Chondrocyte (in vitro differentiated cells): ENCODE measurements at regions not wholly inside any gene's neighbourhood (a gene's known extent, or its start where the extent isn't known, plus 50 kb on each side); places are given as distances from the start of the nearest gene placed in this dataset.
"Not testable (repeated sequence)": the region's sequence is repeated elsewhere in the genome, so short reads cannot be mapped to it uniquely, and the experiment has no call there.

Experiments used
- DNase-seq: peaks from one replicate; pipeline ENCODE4 v3.0.0; 2021; ENCODE audit warnings: mixed read lengths, low spot score
- H3K27ac Mint-ChIP-seq: one replicate; pipeline ENCODE4 v1.8.0; 2021; ENCODE audit warnings: mild to moderate bottlenecking, moderate library complexity, mixed read lengths; ENCODE audit not compliant: unreplicated experiment
- H3K27me3 Mint-ChIP-seq: 2 replicates; pipeline ENCODE4 v1.8.0; 2021; ENCODE audit warnings: low read depth, mixed read lengths
- H3K36me3 Mint-ChIP-seq: 2 replicates; pipeline ENCODE4 v1.8.0; 2021; ENCODE audit warnings: low read depth, mixed read lengths
- H3K4me1 Mint-ChIP-seq: 2 replicates; pipeline ENCODE4 v1.8.0; 2021; ENCODE audit warnings: low read depth, mild to moderate bottlenecking, mixed read lengths
- H3K4me3 Mint-ChIP-seq: one replicate; pipeline ENCODE4 v1.8.0; 2021; ENCODE audit warnings: mild to moderate bottlenecking, moderate library complexity, mixed read lengths; ENCODE audit not compliant: unreplicated experiment
- H3K9me3 Mint-ChIP-seq: 2 replicates; pipeline ENCODE4 v1.8.0; 2021; ENCODE audit warnings: low read depth, mixed read lengths
- CTCF ChIP-seq: fragments of 200-600 bp; sonication (generic); IDR thresholded peaks from 2 replicates; pipeline ENCODE4 v1.5.0; 2021; ENCODE audit warnings: antibody characterized with exemption, mild to moderate bottlenecking, moderate library complexity

GRCh38 chr10:53358536-53358935, 586.0 kb upstream of the MBL2 start:
- Mint-ChIP-seq H3K36me3 (no peaks in the 10 kb centered on the region), H3K27me3 (no peaks in the 10 kb centered on the region), H3K4me1 (peaks cover 20% of the 10 kb centered on the region), H3K4me3 (no peak overlapping the region), H3K9me3 (no peaks in the 10 kb centered on the region), H3K27ac (no peak overlapping the region)
- no peak for DNase-seq
- no peak for TF ChIP-seq CTCF

- H3K4me1 Mint-ChIP-seq = peaks cover 20% of the 10 kb centered on the region
- H3K4me3 Mint-ChIP-seq = no peak overlapping the region
- no peak for DNase-seq
- no peaks in the 10 kb centered on the region for H3K27me3 Mint-ChIP-seq
- no peak overlapping the region for H3K27ac Mint-ChIP-seq
- no peaks in the 10 kb centered on the region for H3K36me3 Mint-ChIP-seq
- no peaks in the 10 kb centered on the region for H3K9me3 Mint-ChIP-seq
- no peak for TF ChIP-seq CTCF
Measured at GRCh38 chr10:53357587-53357986, 585.0 kb upstream of the MBL2 start.

- Mint-ChIP-seq H3K9me3 (no peaks in the 10 kb centered on the region), H3K27me3 (no peaks in the 10 kb centered on the region), H3K4me1 (peaks cover 20% of the 10 kb centered on the region), H3K4me3 (no peak overlapping the region), H3K36me3 (no peaks in the 10 kb centered on the region), H3K27ac (no peak overlapping the region)
- no peak for DNase-seq
- no peak for TF ChIP-seq CTCF
Measured at GRCh38 chr10:53356616-53357349, 584.2 kb upstream of the MBL2 start.

GRCh38 chr10:53342531-53342930, 569.9 kb upstream of the MBL2 start:
- not testable (repeated sequence) for H3K27ac Mint-ChIP-seq, H3K4me1 Mint-ChIP-seq, H3K27me3 Mint-ChIP-seq, H3K4me3 Mint-ChIP-seq, H3K9me3 Mint-ChIP-seq, DNase-seq, H3K36me3 Mint-ChIP-seq

- not testable (repeated sequence) for H3K27me3 Mint-ChIP-seq, DNase-seq, H3K27ac Mint-ChIP-seq, H3K4me1 Mint-ChIP-seq, H3K4me3 Mint-ChIP-seq, H3K36me3 Mint-ChIP-seq
- H3K9me3 Mint-ChIP-seq = peaks cover 20% of the 10 kb centered on the region
Measured at GRCh38 chr10:53338199-53338598, 565.6 kb upstream of the MBL2 start.

- H3K36me3 Mint-ChIP-seq, H3K27me3 Mint-ChIP-seq, DNase-seq, H3K27ac Mint-ChIP-seq, H3K4me1 Mint-ChIP-seq, H3K4me3 Mint-ChIP-seq: not testable (repeated sequence)
- peaks cover 20% of the 10 kb centered on the region for H3K9me3 Mint-ChIP-seq
Measured at GRCh38 chr10:53335803-53336422, 563.3 kb upstream of the MBL2 start.

- no peak overlapping the region for H3K4me3 Mint-ChIP-seq
- H3K9me3 Mint-ChIP-seq = peaks cover 9% of the 10 kb centered on the region
- no peaks in the 10 kb centered on the region for H3K36me3 Mint-ChIP-seq
- H3K4me1 Mint-ChIP-seq = no peaks in the 10 kb centered on the region
- TF ChIP-seq CTCF = no peak
- H3K27me3 Mint-ChIP-seq = no peaks in the 10 kb centered on the region
- DNase-seq = no peak
- no peak overlapping the region for H3K27ac Mint-ChIP-seq
Measured at GRCh38 chr10:53331460-53331859, 558.9 kb upstream of the MBL2 start.

GRCh38 chr10:53326401-53327305, 554.1 kb upstream of the MBL2 start:
- DNase-seq, H3K9me3 Mint-ChIP-seq, H3K4me3 Mint-ChIP-seq, H3K36me3 Mint-ChIP-seq, H3K27me3 Mint-ChIP-seq, H3K27ac Mint-ChIP-seq, H3K4me1 Mint-ChIP-seq: not testable (repeated sequence)
